Naive thymus-derived CD4-positive, alpha-beta T cell (primary cell): ENCODE measurements at regions not wholly inside any gene's neighbourhood (a gene's known extent, or its start where the extent isn't known, plus 50 kb on each side); places are given as distances from the start of the nearest gene placed in this dataset.

ENCODE experiments used
- ATAC-seq: fragments of 150-1000 bp; cut with Tn5 transposase; 2 replicates; pipeline ENCODE4 v1.10.0; 2021; ENCODE audit warnings: mild to moderate bottlenecking, moderate library complexity
- CTCF ChIA-PET: fragments of 350-600 bp; sonication (Branson Sonifier 250); formaldehyde crosslinking; loops from one replicate; lab custom pipeline; 2021; ENCODE audit warnings: antibody characterized with exemption; lab: Charles Lee
- POLR2A ChIA-PET: fragments of 350-600 bp; sonication (Branson Sonifier 250); formaldehyde crosslinking; loops from one replicate; lab custom pipeline; 2021; ENCODE audit warnings: antibody characterized with exemption, inconsistent platforms; lab: Charles Lee
- DNase-seq, 9 donors: peaks; one replicate each; pipeline versions ENCODE4 v3.0.0 to v3.0.0-alpha.2; 2020 to 2022; ENCODE audit warnings: mixed read lengths in 1 of 9
- H3K27ac ChIP-seq: one replicate; pipeline ENCODE4 v1.7.0; 2013; ENCODE audit warnings: mild to moderate bottlenecking, low read depth, low read length, moderate library complexity
- H3K27me3 ChIP-seq, 2 donors: one replicate each; pipeline ENCODE4 v1.7.0; 2013; ENCODE audit warnings: low read length in 2 of 2, mild to moderate bottlenecking in 2 of 2, moderate library complexity in 2 of 2; ENCODE audit not compliant: control insufficient read depth in 2 of 2, insufficient read depth in 2 of 2
- H3K36me3 ChIP-seq, 3 experiments: 1 replicate in 2 of 3; 2 replicates in 1 of 3; pipeline ENCODE4 v1.7.0; 2013; ENCODE audit warnings: low read length in 3 of 3, mild to moderate bottlenecking in 3 of 3, moderate library complexity in 1 of 3; ENCODE audit not compliant: insufficient read depth in 3 of 3, control insufficient read depth in 2 of 3
- H3K4me1 ChIP-seq, 2 donors: one replicate each; pipeline ENCODE4 v1.7.0; 2013; ENCODE audit warnings: low read length in 2 of 2, mild to moderate bottlenecking in 2 of 2, moderate library complexity in 1 of 2; ENCODE audit not compliant: control insufficient read depth in 2 of 2, insufficient read depth in 2 of 2
- H3K4me3 ChIP-seq: 2 replicates; pipeline ENCODE4 v1.7.0; 2013; ENCODE audit warnings: mild to moderate bottlenecking, low read length
- H3K9me3 ChIP-seq, 3 experiments: 1 replicate in 2 of 3; 2 replicates in 1 of 3; pipeline ENCODE4 v1.7.0; 2013; ENCODE audit warnings: low read length in 3 of 3; ENCODE audit not compliant: control insufficient read depth in 2 of 3
- H3K27ac Mint-ChIP-seq, 9 donors: one replicate each; pipeline ENCODE4 v1.8.0; 2020 to 2022; ENCODE audit warnings: mixed read lengths in 9 of 9, mild to moderate bottlenecking in 8 of 9, moderate library complexity in 5 of 9, inconsistent platforms in 2 of 9
- H3K27me3 Mint-ChIP-seq, 5 donors: one replicate each; pipeline ENCODE4 v1.8.0; 2021 to 2022; ENCODE audit warnings: mixed read lengths in 5 of 5, mild to moderate bottlenecking in 1 of 5
- H3K36me3 Mint-ChIP-seq, 5 donors: one replicate each; pipeline ENCODE4 v1.8.0; 2020 to 2022; ENCODE audit warnings: mixed read lengths in 5 of 5, mild to moderate bottlenecking in 3 of 5, inconsistent platforms in 1 of 5
- H3K4me1 Mint-ChIP-seq, 7 donors: one replicate each; pipeline ENCODE4 v1.8.0; 2020 to 2022; ENCODE audit warnings: mixed read lengths in 7 of 7, mild to moderate bottlenecking in 3 of 7, inconsistent platforms in 1 of 7
- H3K4me3 Mint-ChIP-seq, 10 donors: one replicate each; pipeline ENCODE4 v1.8.0; 2020 to 2022; ENCODE audit warnings: mild to moderate bottlenecking in 10 of 10, mixed read lengths in 10 of 10, moderate library complexity in 6 of 10, inconsistent platforms in 2 of 10
- H3K9me3 Mint-ChIP-seq, 11 donors: one replicate each; pipeline ENCODE4 v1.8.0; 2020 to 2022; ENCODE audit warnings: mixed read lengths in 11 of 11, mild to moderate bottlenecking in 4 of 11, inconsistent platforms in 1 of 11, moderate library complexity in 1 of 11
- intact Hi-C, 2 donors: fragments of 100-400 bp; cut with micrococcal nuclease; formaldehyde crosslinking; loops; one replicate each; pipeline ENCODE4 v1.15.1; 2023

DNA sequence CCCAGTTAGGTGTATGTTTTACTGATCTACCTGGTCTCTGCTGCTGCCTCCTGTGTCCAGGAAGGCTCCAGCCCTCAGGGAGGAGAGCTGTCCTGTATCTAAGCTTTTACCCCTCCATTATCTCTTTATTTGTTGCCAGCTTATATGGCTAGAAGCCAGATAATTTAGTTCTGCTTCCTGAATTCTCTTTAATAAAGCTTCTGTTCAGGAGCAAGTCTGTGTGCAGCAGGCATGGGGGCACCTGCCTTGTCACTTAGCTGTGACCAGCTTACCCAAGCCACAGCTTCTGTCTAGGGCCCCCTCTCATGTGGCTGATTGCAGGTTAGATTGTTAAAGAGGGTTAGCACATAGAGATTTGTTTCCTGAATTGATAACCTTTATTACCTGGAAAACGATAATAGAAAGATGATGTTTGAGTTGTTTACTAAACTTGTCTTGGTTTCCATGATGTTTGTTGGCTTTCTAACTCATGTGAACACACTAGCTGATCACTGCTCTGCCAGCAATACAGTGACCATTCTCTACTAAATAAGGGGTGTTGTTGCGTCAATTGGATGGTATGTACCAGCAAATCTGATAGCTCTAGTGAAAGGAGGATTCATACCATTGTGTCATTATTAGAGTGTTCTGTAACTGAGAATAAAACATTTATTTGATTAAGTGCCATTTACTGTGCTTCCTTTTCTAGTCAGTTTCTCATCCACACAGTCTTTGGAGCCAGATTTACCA, 189.8 kb upstream of the ANK2 start:
- H3K36me3 ChIP-seq = no peaks in the 10 kb centered on the region
- Mint-ChIP-seq H3K27me3 (peaks cover 8 to 10% (median 9%) of the 10 kb centered on the region in 5 donors), H3K36me3 (no peaks in the 10 kb centered on the region), H3K27ac (no peak overlapping the region), H3K9me3 (no peaks in the 10 kb centered on the region), H3K4me3 (no peak overlapping the region), H3K4me1 (no peaks in the 10 kb centered on the region)
- CTCF ChIA-PET = no interaction called here
- no peak overlapping the region for H3K4me3 ChIP-seq
- H3K27ac ChIP-seq = no peak overlapping the region
- no peaks in the 10 kb centered on the region for H3K27me3 ChIP-seq
- H3K4me1 ChIP-seq = no peaks in the 10 kb centered on the region
- intact Hi-C loops = no loop called here
- DNase-seq (no peak), ATAC-seq (no peak)
- POLR2A ChIA-PET = no interaction called here
- no peaks in the 10 kb centered on the region for H3K9me3 ChIP-seq

DNA sequence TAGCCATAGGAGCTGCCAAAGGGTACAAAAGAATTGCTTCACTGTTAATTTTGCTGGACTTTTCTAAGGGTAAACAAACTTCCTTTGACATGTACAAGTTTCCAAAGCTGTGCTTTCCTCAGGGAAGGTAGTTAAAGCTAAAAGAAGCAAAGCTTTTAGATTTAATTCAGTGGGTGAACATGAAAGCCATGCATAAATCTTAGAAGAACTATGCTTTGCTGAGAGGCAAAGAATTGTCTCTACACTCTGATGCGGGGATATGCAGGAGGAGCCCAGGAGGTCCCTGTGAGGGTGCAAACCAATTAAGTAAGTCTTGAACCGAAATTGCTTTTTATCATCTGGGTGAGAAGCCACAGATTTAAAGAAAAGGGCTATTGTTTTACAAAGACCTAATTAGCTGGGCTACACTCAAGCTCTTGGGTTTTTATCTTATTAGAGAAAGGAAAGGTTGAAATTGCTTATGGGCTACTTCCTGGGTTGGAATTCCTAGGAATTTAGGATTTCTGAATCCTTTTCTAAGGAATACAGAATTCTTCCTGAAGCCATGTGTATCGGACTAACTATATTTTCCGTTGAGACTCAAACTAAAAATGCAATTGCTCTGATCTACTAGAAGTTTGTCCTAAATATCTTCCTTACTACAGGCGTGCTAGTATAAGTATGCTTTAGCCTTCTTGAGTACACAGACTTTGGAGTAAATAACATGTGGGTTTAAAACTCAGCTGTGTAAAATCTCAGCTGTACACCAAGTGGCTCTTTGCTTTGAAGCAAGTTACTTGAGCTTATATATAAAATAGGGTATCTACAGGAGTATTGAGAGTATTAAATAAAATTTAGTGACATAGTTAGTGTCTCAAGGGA, 188.4 kb upstream of the ANK2 start:
- peaks cover 8 to 10% (median 9%) of the 10 kb centered on the region in 5 donors for H3K27me3 Mint-ChIP-seq
- CTCF ChIA-PET = no interaction called here

DNA sequence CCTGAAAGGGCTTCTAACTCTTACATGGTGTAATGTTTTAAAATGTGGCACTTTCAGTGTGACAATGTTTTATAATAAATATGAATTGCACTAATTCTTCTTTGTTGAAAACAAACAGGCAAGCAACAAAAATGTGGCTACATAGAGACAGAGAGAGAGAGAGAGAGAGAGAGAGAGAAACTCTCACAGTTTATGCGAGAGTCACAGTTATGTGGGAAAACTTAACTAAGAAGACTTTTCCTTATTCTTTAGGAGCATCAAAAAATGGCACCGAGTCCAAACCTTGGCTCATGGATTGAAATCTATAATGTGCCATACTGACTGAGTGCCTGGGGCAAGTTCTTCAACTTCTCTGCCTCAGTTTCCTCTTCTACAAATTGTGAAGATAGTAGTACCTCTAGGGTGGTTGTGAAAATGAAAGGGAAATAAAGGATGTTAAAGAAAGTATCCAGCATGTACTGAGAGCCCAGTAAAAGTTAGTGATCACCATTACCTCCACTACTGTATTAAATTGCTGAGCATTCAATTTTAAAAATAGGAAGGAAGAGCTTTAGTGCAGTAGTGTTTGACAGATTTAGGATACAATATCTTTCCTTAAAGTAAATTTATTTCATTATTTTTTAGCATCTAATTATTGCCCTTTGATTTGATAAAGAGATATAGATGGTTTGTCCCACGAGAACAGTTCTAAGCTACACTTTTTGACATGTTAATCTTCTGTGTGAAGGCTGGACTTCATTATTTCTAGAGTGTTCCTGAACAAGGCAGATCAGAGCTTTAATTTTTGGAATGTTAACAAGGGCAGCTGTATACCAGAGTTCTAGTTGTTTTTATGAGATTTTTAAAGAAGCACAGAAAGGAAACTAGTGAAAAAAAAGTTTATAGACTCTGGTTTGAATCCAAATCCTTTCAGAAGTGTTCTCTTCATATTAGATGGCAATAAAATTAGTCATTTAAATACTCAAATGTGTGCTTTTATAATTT, 187.5 kb upstream of the ANK2 start:
- Mint-ChIP-seq H3K4me3 (no peak overlapping the region), H3K27ac (no peak overlapping the region), H3K4me1 (no peaks in the 10 kb centered on the region), H3K36me3 (no peaks in the 10 kb centered on the region), H3K9me3 (no peaks in the 10 kb centered on the region), H3K27me3 (peaks cover 4 to 10% (median 9%) of the 10 kb centered on the region in 5 donors)
- CTCF ChIA-PET = no interaction called here
- no peaks in the 10 kb centered on the region for H3K27me3 ChIP-seq
- DNase-seq (no peak), ATAC-seq (no peak)
- H3K36me3 ChIP-seq = no peaks in the 10 kb centered on the region
- H3K4me3 ChIP-seq = no peak overlapping the region
- POLR2A ChIA-PET = no interaction called here
- intact Hi-C loops = no loop called here
- no peaks in the 10 kb centered on the region for H3K9me3 ChIP-seq
- H3K27ac ChIP-seq = no peak overlapping the region
- no peaks in the 10 kb centered on the region for H3K4me1 ChIP-seq

More for the DNA sequence above, 188.4 kb upstream of the ANK2 start:
- H3K27me3 ChIP-seq = no peaks in the 10 kb centered on the region
- intact Hi-C loops = no loop called here
- no peak for DNase-seq
- ATAC-seq = no peak
- H3K4me1 ChIP-seq = no peaks in the 10 kb centered on the region
- Mint-ChIP-seq H3K27ac (no peak overlapping the region), H3K4me1 (no peaks in the 10 kb centered on the region), H3K9me3 (no peaks in the 10 kb centered on the region), H3K36me3 (no peaks in the 10 kb centered on the region), H3K4me3 (no peak overlapping the region)
- POLR2A ChIA-PET = no interaction called here
- H3K9me3 ChIP-seq = no peaks in the 10 kb centered on the region
- H3K4me3 ChIP-seq = no peak overlapping the region
- no peak overlapping the region for H3K27ac ChIP-seq
- no peaks in the 10 kb centered on the region for H3K36me3 ChIP-seq

DNA sequence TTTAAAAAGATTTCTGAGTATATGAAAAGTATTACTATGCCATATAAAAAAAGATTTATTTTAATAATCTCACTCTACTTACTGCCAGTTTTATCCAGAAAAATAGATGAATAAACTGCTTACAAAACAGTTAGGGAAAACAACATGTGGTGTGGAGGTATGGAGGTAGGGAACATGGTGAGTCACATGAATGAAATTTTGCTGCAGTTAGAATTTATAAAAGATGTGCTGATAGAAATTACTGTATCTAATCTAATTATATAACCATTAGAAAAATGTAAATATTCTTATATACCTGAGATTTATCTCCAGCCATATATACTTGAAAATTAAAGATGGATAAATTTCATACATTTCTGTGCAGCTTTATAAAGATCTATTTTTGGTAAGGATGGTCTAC, 184.0 kb upstream of the ANK2 start:
- no peaks in the 10 kb centered on the region for H3K9me3 Mint-ChIP-seq
- H3K4me3 ChIP-seq = no peak overlapping the region
- no peaks in the 10 kb centered on the region for H3K4me1 Mint-ChIP-seq
- H3K27ac Mint-ChIP-seq = no peak overlapping the region
- intact Hi-C loops = no loop called here
- ATAC-seq = no peak
- no peak overlapping the region for H3K4me3 Mint-ChIP-seq
- H3K36me3 Mint-ChIP-seq = no peaks in the 10 kb centered on the region
- POLR2A ChIA-PET = no interaction called here
- H3K36me3 ChIP-seq = no peaks in the 10 kb centered on the region
- no peaks in the 10 kb centered on the region for H3K4me1 ChIP-seq
- H3K27ac ChIP-seq = no peak overlapping the region
- H3K9me3 ChIP-seq = no peaks in the 10 kb centered on the region
- CTCF ChIA-PET = no interaction called here
- peaks cover 0 to 13% (median 0%) of the 10 kb centered on the region in 5 donors for H3K27me3 Mint-ChIP-seq
- no peak for DNase-seq
- no peaks in the 10 kb centered on the region for H3K27me3 ChIP-seq

DNA sequence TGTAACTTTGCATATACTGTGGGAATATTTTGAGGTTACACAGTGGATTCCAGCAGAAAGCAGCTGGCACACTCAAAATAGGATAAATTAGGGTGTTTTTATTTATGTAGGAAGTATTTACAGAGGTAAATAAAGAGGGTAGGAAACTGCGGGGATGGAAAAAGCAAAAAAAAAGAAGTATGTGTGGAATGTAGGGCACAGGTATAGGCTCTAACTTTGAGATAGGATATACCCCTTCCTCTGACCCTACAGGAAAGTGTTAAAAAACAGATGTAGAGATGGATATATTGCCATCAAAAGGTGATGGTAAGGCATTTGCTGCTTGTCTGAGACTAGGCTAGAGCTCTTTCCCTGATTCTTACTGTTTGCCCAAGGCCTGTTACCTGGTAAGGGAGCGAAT, 173.1 kb upstream of the ANK2 start:
- H3K4me1 ChIP-seq = no peaks in the 10 kb centered on the region
- H3K4me3 Mint-ChIP-seq = no peak overlapping the region
- H3K36me3 ChIP-seq = no peaks in the 10 kb centered on the region
- ATAC-seq = no peak
- ChIA-PET CTCF (no interaction called here), POLR2A (no interaction called here)
- intact Hi-C loops = no loop called here
- H3K9me3 Mint-ChIP-seq = no peaks in the 10 kb centered on the region
- no peak overlapping the region for H3K27ac ChIP-seq
- DNase-seq = no peak
- no peaks in the 10 kb centered on the region for H3K27me3 ChIP-seq
- H3K4me1 Mint-ChIP-seq = no peaks in the 10 kb centered on the region
- peaks cover 0 to 30% (median 10%) of the 10 kb centered on the region in 5 donors for H3K27me3 Mint-ChIP-seq
- H3K4me3 ChIP-seq = no peak overlapping the region
- no peak overlapping the region for H3K27ac Mint-ChIP-seq
- H3K36me3 Mint-ChIP-seq = no peaks in the 10 kb centered on the region
- H3K9me3 ChIP-seq = no peaks in the 10 kb centered on the region

DNA sequence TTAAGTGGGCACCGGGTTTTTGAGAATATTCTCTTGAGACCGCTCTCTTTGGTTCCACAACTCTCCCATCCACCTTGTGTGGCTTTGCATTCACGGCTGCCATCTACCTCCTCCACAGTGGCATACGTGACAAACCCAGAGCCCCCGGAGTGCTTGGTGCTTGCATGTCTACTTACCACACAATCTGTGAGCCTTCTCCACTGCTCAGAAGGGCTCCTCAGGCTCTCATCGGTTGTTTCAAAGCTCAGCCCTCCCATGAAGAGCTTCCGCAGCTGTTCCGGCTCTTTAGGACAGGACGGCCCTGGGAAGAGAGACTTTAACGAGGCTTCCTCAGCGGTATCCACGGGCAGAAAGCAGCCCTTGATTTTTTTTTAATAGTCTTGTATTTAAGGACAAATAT, 167.6 kb upstream of the ANK2 start:
- Histone ChIP-seq H3K36me3 (no peaks in the 10 kb centered on the region), H3K4me3 (no peak overlapping the region), H3K4me1 (no peaks in the 10 kb centered on the region), H3K27ac (no peak overlapping the region), H3K9me3 (no peaks in the 10 kb centered on the region), H3K27me3 (no peaks in the 10 kb centered on the region)
- Mint-ChIP-seq H3K4me1 (no peaks in the 10 kb centered on the region), H3K4me3 (no peak overlapping the region), H3K36me3 (no peaks in the 10 kb centered on the region), H3K9me3 (no peaks in the 10 kb centered on the region), H3K27ac (no peak overlapping the region), H3K27me3 (peaks cover 4 to 31% (median 10%) of the 10 kb centered on the region in 5 donors)
- ChIA-PET POLR2A (no interaction called here), CTCF (no interaction called here)
- ATAC-seq (no peak), DNase-seq (no peak)
- intact Hi-C loops = no loop called here
